Right hindlimb (tissue), 1 donor: ENCODE measurements at regions not wholly inside any gene's neighbourhood (a gene's known extent, or its start where the extent isn't known, plus 50 kb on each side); places are given as distances from the start of the nearest gene placed in this dataset.
"Not testable (repeated sequence)": the region's sequence is repeated elsewhere in the genome, so short reads cannot be mapped to it uniquely, and the experiment has no call there.

ENCODE experiments used
- DNase-seq: peaks from one replicate; pipeline ENCODE4 v3.0.0-alpha.2; 2018

DNA sequence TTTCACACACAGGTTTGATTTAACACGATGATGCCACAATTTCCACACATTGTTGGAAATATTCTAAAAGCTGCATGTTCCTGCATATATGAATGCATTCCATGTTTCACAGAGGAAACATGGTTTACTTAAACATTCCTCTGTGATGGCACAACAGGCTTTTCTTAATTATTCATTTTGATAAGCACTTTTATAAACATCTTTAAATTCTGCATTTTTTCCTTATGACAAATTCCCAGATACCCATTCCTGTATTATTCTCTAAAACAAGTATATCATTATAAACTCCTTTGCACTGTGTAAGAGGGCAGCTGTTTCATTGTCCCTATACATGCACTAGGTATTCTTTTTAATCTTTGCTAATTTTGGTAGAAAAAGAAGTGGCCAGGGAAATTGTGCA lies 532.3 kb downstream of the SOX6 start:
- no peak for DNase-seq

DNA sequence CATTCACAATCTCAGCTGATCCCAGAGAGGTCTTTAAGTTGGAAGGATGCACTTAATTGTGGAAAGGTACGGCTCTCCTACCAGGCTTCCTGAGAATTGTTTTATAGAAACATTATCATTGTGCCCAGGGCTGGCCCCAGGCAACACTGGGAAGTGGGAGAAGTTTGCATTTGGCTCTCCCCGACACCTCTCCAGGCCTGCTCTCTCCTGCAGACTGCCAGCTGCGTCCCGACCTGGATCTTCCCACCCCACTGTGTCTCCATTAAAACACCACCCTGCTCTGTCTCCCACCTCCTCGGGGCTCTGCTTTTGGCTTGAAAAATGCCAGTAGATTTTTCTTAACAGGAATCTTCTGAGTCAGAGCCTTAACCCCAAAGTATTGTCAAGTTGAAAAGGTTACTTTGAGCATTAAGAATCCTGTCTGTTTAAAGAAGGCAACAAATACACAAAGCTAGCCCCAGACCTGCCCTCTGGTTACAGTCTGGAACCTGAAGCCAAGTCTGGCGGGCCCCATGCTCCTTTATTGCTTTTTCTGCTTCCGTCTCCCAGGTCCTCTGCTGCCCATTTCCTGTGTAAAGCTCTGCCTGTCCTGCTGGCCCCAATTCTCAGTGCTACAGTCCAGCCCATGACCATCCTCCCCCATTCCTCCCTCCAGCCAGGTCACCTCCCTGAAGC lies 530.2 kb downstream of the SOX6 start:
- no peak for DNase-seq

DNA sequence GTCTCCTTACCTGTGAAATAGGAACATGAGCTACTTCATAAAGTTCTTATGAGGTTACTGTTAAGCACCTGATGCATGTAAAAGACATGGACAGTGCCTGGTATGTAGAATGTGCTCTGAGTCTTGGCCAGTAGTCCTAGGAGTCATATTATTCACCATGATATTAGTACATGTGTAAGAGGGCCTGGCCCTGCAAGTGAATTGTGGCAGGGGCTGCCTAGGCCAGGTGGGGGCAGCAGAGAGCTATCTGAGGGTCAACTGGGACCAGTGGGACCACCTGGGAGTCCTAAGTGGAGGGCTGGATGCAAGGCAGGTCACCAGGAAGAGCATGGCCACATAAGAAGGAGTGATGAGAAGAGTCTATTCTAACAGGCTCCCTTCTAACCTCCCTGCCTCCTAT lies 529.5 kb downstream of the SOX6 start:
- DNase-seq = no peak

DNA sequence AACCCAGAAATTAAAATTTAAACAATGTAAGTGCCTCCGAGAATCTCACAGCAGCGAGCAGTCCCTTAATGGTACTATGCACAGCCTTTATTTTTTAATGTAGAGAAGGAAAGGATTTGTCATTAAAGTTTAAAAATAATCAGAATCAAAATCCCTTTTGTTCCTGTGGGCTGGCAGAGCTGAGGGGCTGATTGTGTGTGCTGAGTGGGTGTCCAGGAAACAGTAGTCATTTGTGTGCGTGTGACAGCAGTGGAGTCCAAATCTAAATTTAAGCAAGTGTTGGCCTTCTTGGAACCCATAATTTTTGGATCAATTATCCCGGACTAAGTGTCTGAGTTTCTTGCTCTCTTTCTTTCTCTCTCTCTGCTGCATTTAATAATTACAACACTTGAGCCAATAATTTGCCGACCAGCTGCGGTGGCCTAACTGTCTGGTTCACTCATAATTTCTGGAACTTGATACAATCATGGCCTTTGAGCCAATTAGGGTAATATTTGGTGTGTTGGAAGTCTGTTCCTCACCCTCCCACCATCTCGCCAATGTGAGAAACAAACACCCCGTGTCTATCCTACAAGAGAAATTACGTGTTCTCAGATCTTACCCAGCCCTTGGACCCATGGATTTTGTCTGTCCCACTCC lies 528.0 kb downstream of the SOX6 start:
- no peak for DNase-seq

DNA sequence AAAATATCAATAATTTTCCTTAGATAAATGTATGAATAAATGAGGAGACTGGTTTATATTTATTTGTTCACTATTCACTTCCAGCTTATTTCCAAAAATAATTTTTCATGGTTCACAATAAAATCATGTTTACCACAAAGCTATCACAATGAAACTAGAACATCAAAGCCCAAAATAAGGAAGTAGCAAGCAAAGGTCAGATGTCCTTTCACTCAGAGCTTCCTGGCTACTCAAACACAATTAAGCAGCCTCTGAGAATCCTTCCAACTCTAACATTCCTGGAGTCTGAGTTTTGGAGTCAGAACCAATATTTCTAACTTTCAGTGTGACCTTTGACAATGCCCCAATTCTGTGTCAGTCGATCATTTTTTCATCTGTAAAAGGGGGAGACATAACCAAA lies 527.0 kb downstream of the SOX6 start:
- DNase-seq = no peak

DNA sequence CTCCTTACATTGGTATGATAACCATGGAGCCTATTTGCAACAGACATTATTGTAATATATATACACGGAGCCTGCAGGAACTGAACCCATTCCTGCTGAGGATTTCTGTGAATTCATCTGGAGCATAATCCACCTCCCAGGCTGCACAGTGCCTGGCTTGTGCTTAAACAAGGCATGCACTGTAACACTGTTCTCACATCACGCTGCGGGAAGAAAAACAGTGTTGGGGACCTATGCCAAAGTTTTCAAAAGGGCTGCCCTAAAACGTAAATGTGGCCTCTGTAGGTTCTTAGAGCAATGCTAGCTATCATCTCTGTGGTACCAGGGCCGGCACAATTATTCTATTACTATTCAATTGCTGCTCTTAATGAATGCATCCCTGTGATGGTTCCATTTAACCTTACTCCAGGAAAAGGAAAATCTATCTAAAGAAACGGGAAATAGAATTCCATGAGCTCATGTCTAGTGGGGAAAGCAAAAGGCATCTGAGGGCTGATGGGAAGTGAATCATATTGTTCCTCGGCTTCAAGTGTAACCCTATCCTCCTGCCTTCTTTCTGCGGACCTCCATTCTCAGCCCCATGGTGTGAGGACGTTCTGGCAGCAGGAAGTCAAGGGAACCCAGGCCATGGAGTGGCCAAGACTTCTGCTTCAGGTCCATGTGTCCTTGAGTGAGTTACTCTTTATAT lies 525.5 kb downstream of the SOX6 start:
- no peak for DNase-seq

DNA sequence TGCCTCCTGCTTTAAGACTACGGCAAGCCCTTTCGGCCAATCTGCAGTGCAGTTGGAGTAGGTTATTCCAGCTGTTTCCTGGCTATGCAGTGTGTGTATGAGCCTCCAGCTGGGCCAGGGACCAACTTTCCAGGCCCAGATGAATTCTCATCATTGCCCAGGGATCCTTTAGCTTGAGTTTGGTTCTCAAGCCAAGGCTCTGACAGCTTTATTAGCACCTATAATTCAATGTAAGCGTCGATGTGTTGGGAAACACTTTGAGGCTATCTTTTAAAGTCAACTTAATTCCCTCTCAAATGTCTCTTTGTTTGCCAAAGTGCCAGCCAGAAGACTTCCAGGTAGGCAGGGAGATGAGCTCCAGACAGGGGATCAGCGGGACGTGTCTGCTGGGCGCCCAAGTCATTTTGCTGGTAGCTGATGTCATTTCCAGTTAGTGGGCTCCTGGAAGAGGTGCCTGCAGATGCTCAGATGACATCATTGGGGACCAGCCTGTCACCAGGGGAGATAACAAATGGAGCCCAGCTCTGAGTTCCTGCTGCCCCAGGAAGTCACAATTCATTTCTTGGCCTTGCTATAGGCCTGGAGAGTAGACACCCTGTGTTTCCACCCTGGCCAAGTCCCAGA lies 520.4 kb downstream of the SOX6 start:
- peak; percentile 69 for DNase-seq

DNA sequence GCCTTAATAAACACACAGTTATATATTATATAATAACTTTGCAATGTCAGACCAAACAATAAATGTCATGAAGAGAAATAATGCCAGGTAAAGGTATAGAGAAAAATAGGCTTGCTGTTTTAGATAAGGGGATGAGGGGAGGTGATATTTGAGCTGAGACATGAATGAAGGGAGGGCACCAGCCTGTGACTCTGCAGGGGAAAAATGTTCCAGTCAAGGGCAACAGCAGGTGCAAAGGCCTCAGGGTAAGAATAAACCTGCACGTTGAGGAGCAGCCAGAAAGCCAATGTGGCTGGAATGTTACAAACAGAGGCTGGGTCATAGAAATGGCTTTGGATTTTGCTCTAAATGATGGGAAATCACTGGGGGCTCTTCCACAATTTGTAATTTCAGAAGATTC lies 519.6 kb downstream of the SOX6 start:
- no peak for DNase-seq

DNA sequence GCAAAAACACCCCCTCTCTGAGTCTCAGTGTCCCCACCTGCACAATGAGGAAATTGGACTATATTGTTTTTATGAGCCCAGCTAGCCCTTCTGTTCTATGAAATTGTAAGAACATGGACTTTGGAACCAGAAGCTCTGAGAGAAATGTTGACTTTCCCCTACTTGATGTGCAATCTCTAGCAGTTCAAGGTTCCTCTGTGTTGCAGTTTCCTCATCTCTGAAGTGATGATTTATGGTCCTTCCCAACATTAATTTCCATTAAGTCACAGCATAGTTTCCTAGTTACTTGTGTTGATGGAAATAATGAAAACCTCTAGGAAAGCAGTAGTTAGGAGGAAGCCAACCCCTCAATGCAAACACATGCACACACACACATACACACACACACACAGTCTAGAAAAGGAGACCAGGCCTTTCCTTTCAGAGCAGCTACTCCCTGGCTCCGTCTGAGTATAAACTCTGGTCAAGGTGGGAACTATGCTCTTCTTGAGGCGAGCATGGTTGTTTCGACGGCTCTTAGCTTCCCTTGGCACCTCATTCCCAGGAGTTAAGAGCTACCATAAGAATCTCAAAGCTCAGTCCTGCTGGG lies 518.4 kb downstream of the SOX6 start:
- DNase-seq = no peak

DNA sequence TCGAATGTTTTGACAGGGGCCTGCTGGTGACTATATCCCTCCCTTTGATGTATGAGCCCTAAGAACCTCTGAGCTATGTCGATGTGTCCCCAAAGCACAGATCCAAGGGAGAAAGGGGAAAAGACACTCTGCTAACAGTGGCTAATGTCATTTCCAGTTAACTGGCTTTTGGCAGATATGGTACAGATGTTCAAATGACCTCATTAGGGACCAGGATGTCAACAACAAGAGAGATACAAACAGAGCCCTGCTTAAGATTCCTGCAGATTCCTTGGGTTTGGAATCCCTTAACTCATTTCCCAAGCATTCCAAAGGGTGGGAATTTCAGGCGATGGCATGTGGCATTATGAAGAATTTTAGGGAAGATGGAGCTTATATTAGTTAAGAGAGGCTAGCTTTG lies 517.3 kb downstream of the SOX6 start:
- DNase-seq = no peak

DNA sequence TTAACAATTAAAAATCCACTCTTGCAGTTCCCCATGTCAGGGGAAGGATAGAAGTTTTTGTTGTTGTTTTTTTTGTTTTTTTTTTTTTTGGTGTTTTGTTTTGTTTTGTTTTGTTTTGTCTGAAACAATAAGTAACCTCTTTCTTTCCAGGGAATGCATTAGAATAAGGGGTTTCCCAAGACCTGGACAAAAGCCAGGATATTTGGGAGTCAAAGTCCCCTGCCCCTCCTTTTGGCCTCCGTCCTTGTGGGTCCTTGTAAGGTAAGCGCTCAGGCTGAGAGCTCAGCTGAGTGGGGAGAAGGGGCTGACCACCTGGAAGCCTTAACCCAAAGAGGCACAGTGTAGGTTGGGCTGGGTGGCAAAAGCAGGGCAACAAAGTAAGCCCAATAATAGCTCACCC lies 515.4 kb downstream of the SOX6 start:
- no peak for DNase-seq

DNA sequence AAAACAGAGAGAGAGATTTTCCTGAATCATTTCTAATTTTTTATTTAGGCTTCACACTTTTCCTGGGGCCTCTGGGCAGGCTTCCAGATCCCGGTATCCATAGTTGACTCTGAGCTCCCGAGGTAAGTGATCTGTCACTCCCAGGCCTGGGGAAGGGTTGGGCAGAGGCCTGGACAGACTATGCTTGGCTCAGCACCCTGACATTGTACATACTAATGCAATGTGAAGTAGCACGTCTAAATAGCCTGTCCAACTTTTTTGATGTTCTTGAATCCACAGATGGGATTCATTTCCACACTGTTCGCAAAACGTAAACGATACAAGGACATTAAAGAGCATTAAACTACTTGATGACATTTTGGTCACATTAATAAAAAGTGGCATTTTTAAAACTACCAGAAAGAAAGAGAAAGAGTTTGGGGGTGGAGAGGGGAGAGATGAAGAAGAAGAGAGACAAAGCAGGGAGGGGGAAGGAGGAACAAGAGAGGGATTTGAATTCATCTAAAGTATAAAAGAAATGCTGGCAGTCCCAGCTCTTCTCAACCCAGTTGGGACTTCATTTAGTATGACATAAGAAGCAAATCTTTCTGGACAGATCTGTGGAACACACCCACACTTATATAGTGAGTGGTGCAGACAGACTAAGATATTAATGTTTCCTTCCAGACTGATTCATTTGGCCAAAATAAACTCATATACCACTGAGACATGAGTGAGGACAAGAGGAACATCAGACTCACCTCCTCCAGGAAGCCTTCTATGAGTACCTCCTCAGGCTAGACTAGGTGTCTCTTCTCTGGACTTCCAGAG lies 514.2 kb downstream of the SOX6 start:
- no peak for DNase-seq

DNA sequence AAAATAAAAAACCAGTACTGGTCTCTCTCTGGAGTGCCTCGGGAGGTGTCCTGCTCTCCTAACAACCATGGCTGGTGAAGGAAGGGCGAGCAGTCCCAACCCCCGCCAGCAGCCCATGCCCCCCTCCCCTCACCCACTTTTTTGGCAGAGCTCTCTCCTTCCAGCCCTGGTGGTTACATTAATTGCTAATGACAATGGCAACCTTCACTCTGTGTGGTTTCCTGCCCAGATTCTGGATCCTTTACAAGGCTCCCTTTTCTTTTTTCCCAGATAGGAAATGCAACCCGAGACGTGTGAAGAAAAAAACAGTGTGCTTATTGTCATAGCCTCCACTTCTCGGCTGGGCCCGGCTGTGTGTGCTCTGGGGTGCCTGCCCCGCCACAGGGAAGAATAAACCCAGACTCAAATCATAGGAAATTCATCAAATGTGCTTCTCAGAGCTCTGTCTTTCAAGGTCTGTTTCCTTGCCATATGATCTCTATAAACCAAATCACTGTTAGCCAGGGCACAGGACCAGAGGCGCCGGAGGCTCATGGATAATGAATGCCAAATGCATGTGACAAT lies 513.0 kb downstream of the SOX6 start:
- DNase-seq = peak; percentile 74

DNA sequence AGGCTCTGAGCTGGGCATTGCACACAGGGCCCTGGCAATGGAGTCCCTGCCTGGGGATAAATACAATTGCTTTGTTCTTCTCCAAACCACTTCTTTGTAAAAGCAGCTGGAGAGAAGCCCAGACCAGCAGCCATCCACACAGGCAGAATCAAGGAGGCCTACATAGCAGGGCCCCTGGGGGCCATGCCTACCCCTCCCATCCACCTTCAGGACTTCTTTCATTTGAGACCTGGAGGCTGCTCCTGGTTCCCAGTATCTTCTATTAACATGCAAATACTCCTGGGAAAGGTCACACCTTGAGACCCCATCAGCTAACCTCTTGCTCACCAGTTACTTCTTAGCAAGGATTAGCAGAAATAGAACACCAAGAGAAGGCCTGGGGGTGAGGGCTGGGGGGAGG lies 511.1 kb downstream of the SOX6 start:
- no peak for DNase-seq

DNA sequence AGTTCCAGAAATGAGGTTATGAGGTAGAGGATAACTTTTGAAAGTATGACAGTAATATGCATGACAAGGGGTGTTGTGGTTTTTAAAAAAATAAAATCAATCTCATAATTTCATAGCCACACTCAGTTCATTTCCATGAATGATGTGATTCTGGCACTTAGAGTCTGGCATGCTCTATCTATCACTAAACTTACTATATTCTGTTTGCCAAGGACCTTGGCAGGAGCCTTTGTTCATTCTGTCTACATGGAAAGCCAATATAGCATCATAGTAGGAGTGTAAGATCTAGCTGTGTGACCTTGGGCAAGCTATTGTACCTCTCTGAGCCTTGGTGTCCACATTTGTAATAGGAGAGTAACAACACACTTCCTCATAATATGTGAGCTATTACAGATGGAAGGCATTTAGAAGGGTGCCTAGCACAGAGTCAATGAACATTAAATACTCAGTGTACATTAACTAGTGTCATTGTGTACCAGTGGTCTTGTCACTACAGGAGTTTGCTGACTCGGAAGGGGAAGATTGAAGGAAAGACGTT lies 507.6 kb downstream of the SOX6 start:
- no peak for DNase-seq

DNA sequence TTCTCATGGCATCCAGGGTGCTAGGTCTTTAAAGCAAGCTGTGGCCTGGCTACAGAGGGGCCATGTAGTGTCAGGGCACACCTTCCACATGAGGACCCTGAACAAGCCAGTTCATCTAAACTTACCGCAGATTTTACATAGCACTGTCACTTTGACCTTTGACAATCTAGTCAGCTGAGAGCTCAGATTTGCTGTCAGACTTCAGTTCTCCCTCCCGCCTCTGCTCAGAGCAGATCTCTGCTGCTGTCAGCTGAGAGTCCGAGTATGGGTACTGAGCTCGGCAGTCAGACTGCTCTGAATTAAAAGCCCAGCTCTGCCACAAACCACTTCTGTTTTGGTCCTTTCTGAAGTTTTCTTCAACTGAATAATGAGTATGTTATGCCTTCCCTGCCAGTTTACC lies 507.1 kb downstream of the SOX6 start:
- no peak for DNase-seq

DNA sequence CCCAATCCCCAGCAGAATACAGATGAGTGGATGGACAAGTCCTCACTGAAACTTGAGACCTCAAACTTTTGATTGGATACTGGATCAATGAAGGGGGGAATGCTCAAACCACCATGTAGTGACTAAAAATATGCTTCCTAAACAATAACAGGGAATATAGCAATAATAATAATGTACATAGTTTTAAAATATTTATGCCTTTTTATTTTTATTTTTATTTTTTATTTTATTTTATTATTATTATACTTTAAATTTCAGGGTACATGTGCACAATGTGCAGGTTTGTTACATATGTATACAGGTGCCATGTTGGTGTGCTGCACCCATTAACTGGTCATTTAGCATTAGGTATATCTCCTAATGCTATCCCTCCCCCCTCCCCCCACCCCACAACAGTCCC lies 506.0 kb downstream of the SOX6 start:
- DNase-seq = not testable (repeated sequence)

DNA sequence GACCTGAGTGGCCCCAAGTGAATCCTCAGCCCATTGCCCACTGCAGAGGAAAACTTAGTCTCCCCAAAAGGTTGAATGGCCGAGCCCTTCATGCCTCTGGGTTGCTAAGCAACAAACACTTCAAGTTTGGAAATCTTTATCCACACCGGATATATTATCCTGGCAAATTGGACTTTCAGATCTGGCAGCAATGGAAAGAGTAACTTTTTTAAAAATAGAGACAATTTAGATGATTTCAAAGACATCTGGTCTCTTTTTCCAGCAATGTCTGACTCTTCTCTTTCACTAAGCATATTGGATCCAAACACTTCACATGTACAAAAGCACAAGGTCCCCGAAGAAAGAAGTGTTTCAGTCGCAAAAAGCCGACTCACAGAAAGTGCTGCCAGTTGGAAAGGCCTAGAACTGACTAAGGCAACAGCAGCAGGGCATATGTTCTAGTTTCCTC lies 505.3 kb downstream of the SOX6 start:
- DNase-seq = peak; percentile 79

DNA sequence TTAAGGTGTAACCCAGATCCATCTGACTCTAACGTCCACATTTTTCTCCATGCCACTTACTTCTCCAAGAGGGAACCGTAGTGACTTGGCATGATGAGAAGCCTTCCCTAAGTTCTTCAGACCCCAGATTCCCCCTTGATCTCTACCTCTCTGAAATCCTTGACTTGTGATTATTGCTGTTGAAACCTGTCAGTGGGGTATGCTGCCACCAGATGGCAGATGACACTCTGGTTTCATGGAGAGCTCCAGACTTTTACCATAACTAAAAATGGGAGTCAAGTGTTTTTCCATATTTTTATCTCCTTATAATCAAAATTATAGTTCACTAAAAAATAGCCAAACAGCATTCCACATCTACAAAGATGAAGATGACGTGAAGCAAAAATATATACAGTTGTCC lies 504.2 kb downstream of the SOX6 start:
- DNase-seq = no peak

DNA sequence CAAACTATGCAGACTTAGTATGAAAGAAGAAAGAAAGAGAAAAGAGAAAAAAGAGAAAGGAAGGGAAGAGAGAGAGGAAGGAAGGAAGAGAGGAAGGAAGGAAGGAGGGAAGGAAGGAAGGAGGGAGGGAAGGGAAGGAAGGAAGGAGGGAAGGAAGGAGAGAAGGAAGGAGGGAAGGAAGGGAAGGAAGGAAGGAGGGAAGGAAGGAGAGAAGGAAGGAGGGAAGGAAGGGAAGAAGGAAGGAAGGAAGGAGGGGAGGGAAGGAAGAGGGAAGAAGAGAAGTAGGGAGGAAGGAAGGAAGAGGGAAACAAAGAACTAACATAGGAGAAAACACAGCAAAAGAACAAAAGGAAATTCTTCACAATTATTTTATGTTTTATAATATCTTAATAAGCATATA lies 502.1 kb downstream of the SOX6 start:
- DNase-seq = no peak

DNA sequence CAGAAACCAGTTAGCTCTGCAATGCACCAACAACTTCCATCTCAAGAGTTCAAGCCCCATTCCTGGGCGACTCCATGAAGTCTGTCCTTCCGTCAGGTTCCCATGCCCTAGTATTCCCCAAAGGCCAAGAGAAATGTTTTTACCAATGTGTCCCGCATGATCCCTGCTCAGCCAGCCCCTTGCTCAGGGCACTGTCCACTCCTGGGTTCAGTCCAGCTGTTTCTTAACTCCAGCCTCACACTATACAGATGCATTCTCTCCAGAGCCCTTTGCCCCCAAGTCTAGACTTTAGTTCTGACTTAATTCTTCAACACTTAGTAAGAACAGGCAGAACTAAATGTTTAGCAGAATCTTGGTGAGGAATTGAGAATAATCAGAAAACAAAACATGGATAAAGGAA lies 497.5 kb downstream of the SOX6 start:
- DNase-seq = no peak

DNA sequence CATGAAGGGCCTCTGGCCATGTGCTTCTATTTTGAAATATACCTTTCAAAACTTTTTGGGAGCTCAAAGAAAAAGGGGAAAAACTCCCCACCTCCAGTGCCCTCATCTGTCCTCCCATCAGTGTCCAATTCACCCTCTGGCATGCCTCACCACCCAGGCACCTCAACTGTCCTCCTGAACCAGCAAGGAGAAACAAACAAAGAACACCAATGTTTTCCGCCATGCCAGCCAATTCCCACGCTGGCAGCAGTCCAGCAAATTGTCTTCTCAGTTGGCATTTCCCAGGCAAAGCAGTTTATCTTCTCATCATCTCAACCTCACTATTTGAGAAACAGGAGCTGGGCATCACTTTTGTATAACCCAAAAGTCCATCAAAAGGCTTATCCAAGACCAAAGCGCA lies 496.9 kb downstream of the SOX6 start:
- no peak for DNase-seq
